GM10266 (cell line): ENCODE measurements at regions not wholly inside any gene's neighbourhood (a gene's known extent, or its start where the extent isn't known, plus 50 kb on each side); places are given as distances from the start of the nearest gene placed in this dataset.

Source experiments
- DNase-seq: peaks from one replicate; pipeline ENCODE4 v3.0.0; 2012; ENCODE audit errors: extremely low spot score
- TF ChIP-seq, protein P1 (sequence below): IDR thresholded peaks from 2 replicates; pipeline ENCODE4 v1.5.1; 2012; ENCODE audit warnings: mild to moderate bottlenecking, low read depth; ENCODE audit not compliant: control insufficient read depth, insufficient read depth; ENCODE audit errors: missing control alignments

DNA sequence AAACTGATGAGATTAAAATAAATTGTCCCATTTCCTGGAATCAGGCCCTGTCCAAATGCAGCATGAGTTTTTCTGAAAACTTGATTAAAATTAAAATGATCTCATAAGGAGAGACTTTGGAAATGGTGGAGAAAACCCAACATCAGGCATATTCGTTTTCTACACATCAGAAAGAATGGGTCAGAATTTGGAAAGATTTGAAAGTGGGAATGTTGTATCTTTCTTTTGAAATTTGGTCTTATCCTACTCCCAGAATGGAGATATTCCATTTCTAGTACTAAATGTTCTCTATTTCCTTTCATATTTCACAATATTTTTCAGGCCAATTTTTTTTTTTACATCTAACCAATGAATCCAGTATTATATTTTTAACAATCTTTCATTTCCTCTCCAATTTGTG lies 223.9 kb upstream of the RXFP2 start:
- no peak for DNase-seq
- TF ChIP-seq, protein P1, sequence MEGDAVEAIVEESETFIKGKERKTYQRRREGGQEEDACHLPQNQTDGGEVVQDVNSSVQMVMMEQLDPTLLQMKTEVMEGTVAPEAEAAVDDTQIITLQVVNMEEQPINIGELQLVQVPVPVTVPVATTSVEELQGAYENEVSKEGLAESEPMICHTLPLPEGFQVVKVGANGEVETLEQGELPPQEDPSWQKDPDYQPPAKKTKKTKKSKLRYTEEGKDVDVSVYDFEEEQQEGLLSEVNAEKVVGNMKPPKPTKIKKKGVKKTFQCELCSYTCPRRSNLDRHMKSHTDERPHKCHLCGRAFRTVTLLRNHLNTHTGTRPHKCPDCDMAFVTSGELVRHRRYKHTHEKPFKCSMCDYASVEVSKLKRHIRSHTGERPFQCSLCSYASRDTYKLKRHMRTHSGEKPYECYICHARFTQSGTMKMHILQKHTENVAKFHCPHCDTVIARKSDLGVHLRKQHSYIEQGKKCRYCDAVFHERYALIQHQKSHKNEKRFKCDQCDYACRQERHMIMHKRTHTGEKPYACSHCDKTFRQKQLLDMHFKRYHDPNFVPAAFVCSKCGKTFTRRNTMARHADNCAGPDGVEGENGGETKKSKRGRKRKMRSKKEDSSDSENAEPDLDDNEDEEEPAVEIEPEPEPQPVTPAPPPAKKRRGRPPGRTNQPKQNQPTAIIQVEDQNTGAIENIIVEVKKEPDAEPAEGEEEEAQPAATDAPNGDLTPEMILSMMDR, result no peak

DNA sequence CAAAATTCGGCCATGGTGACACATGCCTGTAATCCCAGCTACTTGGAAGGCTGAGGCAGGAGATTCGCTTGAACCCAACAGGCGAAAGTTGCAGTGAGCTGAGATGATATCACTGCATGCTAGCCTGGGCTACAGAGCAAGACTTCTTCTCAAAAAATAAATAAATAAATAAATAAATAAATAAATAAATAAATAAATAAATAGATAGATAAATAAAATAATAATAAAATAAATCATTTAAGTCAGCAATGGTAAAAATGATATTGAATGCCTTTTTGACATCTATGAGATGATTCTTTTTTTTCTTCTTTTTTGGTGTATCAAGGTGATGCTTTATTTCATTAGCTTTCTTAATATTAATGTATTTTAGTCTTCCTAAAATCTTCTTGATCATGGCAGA lies 221.7 kb upstream of the RXFP2 start:
- TF ChIP-seq, protein P1, result no peak
- DNase-seq, result no peak

DNA sequence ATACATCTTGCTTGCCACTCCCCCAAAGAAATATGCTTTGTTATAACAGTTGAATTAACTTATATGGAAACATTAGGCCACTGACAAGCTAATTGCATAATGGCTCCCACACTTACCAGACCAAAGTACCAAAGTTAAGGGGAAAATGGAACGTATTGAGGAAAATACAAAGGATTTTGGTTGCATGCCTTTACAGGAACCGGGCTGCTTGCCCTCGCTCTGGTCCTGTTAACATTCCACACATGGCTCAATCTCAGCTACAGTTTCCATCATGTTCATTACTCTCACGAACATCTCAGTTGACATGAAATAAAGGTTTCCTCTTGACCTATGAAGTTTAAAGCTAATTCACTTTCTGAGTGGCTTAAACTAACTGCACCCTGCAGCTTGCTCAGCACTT lies 220.7 kb upstream of the RXFP2 start:
- DNase-seq, result no peak
- TF ChIP-seq, protein P1, result no peak

DNA sequence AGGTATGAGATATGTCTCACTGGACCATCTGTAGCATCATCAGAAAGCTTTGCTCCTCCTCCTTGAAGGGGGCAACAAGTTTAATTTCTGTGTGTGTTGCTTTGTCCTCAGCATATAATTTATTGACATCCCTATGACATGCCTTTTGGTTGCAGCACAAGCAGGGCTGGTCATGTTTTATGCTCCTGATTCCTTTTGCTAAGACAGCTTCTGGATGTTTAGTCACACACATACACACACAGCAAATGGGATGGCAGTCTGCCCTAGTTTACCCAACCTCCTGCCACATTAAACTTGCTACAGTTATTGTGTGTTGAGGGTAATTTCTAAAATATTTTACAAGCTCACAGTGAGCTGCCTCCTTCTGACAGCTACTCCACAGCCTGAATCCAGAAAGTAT lies 217.9 kb upstream of the RXFP2 start:
- TF ChIP-seq, protein P1, result no peak
- no peak for DNase-seq

DNA sequence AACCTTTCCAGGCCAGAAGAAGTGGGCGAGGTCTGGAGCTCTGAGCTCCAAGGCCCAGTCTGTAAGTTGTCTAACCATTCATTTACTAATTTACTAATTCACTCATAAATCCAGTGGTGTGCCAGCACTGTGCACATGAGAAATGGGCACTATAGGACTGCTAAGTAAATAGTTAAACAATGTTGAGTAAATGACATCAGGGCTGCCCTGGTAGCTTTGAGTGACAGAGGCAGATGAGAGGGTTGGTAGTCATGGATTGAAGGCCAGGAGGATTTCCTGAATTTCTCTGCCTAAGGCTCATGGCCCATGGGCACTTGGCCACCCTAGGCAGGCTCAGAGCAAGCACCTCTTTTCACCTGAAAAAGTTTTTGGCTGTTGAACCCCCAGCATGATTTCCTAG lies 216.9 kb upstream of the RXFP2 start:
- TF ChIP-seq, protein P1, result no peak
- DNase-seq, result no peak

DNA sequence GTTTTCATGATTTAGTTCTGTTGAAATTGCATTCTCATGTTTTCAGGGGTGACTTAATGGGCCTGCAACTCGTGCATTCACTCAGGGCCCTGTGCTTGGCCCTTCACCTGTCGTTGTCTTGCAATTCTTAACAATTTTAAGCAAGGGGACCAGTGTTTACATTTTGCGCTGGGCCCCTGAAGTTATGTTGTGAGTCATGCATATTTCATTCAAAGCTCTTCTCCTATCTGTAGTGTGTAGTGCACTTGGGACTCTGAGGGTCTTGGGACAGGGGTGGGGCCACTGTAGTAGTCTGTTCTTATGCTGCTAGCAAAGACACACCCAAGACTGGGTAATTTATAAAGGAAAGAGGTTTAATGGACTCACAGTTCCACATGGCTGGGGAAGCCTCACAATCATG lies 211.2 kb upstream of the RXFP2 start:
- TF ChIP-seq, protein P1, result no peak
- DNase-seq, result no peak

DNA sequence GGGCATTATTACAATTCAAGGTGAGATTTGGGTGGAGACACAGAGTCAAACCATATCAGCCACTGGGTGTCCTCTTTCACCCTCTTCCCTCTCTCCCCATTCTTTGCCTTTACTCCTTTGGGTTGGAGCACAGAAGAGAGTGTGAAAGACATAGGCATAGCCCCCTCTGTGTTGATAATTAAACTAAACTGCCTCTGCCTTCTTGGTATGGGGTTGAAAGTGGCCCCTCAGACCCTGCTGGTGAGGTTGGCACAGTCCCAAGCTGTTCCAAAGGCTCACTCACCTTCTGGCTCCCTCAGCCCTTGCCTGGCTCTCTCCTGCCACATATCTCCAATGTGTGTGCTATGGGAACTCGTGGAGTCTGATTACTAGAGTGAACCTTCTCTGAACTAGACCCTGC lies 210.6 kb upstream of the RXFP2 start:
- TF ChIP-seq, protein P1, result no peak
- no peak for DNase-seq

DNA sequence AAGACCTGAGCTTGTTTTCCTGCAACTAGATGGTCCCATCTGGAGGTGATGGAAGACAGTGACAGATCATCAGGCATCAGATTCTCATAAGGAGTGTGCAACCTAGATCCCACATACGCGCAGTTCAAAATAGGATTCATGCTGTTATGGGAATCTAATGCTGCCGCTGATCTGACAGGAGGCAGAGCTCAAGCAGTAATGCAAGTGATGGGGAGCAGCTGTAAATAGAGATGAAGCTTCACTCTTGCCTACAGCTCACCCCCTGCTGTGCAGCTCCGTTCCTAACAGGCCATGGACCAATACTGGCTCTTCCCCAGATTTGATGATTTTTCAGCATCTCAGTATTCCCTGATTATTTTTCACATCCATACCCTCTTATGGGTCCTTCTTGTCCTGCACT lies 208.4 kb upstream of the RXFP2 start:
- TF ChIP-seq, protein P1, result no peak
- DNase-seq, result no peak
